ENCODE measurements at regions not wholly inside any gene's neighbourhood (a gene's known extent, or its start where the extent isn't known, plus 50 kb on each side); places are given as distances from the start of the nearest gene placed in this dataset.

DNA sequence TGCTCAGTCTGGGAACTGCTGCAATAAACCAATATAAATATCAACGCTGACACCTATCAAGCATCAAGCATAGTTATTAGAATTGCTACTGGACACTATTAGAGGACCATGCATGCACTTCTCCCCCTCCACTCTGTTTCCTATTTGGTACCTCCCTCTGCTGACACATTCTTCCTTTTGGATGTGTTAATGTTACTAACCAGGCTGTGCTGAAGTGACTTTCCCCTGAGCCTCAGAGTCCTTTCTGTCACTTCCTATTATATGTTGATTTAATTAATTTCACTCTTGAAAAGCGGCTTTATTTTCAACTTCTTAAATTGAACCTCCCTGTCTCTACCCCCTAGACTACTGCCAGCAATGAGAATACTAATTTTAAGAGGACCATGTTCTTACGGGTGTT, 379.1 kb downstream of the MCTP2 start:
- Histone ChIP-seq H3K14ac (ENCODE audit: low read length) (no peak overlapping the region), H3K27ac (ENCODE audit: low read depth, low read length) (no peak overlapping the region), H3K4me3 (ENCODE audit: low read depth, low read length) (no peak overlapping the region), H3K18ac (ENCODE audit: low read length) (no peak overlapping the region), H2AK5ac (ENCODE audit: low read length) (no peak overlapping the region), H4K91ac (ENCODE audit: low read depth, low read length) (no peak overlapping the region), H3K36me3 (ENCODE audit: control insufficient read depth in 1 of 2, insufficient read depth in 2 of 2, low read length in 2 of 2) (no peaks in the 10 kb centered on the region), H3K4me2 (ENCODE audit: low read length) (no peak overlapping the region), H2AFZ (ENCODE audit: insufficient read depth, low read length, poor library complexity) (no peak overlapping the region), H4K12ac (ENCODE audit: low read depth, low read length) (no peak overlapping the region), H3K9ac (ENCODE audit: low read length) (no peak overlapping the region), H2BK120ac (ENCODE audit: insufficient read depth, low read length, poor library complexity) (no peak overlapping the region), H3K9me3 (ENCODE audit: insufficient read depth, low read depth, low read length) (no peaks in the 10 kb centered on the region), H3K79me1 (ENCODE audit: low read length) (no peaks in the 10 kb centered on the region), H4K8ac (ENCODE audit: low read depth, low read length) (no peak overlapping the region), H2BK5ac (ENCODE audit: low read depth, low read length, poor library complexity) (no peak overlapping the region), H2BK12ac (ENCODE audit: low read length) (no peak overlapping the region), H3K4ac (ENCODE audit: low read depth, low read length) (no peak overlapping the region), H3K27me3 (ENCODE audit: insufficient read depth, low read length) (no peaks in the 10 kb centered on the region), H3K23ac (ENCODE audit: low read length) (no peak overlapping the region), H3K4me1 (ENCODE audit: control insufficient read depth in 1 of 2, insufficient read depth in 2 of 2, low read length in 2 of 2) (no peaks in the 10 kb centered on the region), H3K79me2 (ENCODE audit: control insufficient read depth, insufficient read depth, low read length, poor library complexity) (no peaks in the 10 kb centered on the region)
- DNase-seq: no peak
- WGBS (ENCODE audit: extremely low coverage, insufficient coverage, insufficient read length): no CpG with 5 or more reads among the region's 3 CpGs

- H3K4ac ChIP-seq (ENCODE audit: low read depth, low read length): no peak overlapping the region
- no CpG with 5 or more reads among the region's 2 CpGs for WGBS (ENCODE audit: extremely low coverage, insufficient coverage, insufficient read length)
- H3K9me3 ChIP-seq (ENCODE audit: insufficient read depth, low read depth, low read length): no peaks in the 10 kb centered on the region
- no peak overlapping the region for H3K23ac ChIP-seq (ENCODE audit: low read length)
- H3K27ac ChIP-seq (ENCODE audit: low read depth, low read length): no peak overlapping the region
- no peak overlapping the region for H2BK5ac ChIP-seq (ENCODE audit: low read depth, low read length, poor library complexity)
- H4K12ac ChIP-seq (ENCODE audit: low read depth, low read length): no peak overlapping the region
- H3K4me3 ChIP-seq (ENCODE audit: low read depth, low read length): no peak overlapping the region
- H3K9ac ChIP-seq (ENCODE audit: low read length): no peak overlapping the region
- H3K4me1 ChIP-seq (ENCODE audit: control insufficient read depth in 1 of 2, insufficient read depth in 2 of 2, low read length in 2 of 2): no peaks in the 10 kb centered on the region
- DNase-seq: no peak
- H2BK12ac ChIP-seq (ENCODE audit: low read length): no peak overlapping the region
- H3K4me2 ChIP-seq (ENCODE audit: low read length): no peak overlapping the region
- H3K18ac ChIP-seq (ENCODE audit: low read length): no peak overlapping the region
- no peak overlapping the region for H4K8ac ChIP-seq (ENCODE audit: low read depth, low read length)
- H3K36me3 ChIP-seq (ENCODE audit: control insufficient read depth in 1 of 2, insufficient read depth in 2 of 2, low read length in 2 of 2): no peaks in the 10 kb centered on the region
- no peaks in the 10 kb centered on the region for H3K79me1 ChIP-seq (ENCODE audit: low read length)
- no peaks in the 10 kb centered on the region for H3K27me3 ChIP-seq (ENCODE audit: insufficient read depth, low read length)
- no peak overlapping the region for H2BK120ac ChIP-seq (ENCODE audit: insufficient read depth, low read length, poor library complexity)
- H3K14ac ChIP-seq (ENCODE audit: low read length): no peak overlapping the region
- H4K91ac ChIP-seq (ENCODE audit: low read depth, low read length): no peak overlapping the region
- H2AK5ac ChIP-seq (ENCODE audit: low read length): no peak overlapping the region
- no peak overlapping the region for H2AFZ ChIP-seq (ENCODE audit: insufficient read depth, low read length, poor library complexity)
- no peaks in the 10 kb centered on the region for H3K79me2 ChIP-seq (ENCODE audit: control insufficient read depth, insufficient read depth, low read length, poor library complexity)
Observed at GRCh38 chr15:94611656-94612055, 380.3 kb downstream of the MCTP2 start.

DNA sequence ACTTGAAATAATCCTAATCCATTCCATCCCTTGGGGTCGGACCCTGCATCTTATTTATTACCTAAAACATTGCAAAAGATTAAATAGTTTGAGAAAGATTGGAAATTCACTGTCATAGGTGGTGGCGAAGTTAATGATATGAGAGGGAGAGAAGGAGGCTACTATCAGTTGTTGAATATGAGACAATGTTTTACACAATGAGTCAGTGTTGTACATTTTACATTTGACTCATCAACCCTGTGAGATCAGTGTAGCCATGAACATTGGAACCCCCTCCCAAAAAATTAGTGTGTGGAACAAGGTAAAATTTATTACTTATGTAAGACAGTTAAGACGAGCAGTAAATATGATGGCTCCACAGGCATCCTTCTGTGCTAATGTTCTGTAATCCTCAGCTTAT, 384.3 kb downstream of the MCTP2 start:
- Histone ChIP-seq H3K27me3 (ENCODE audit: insufficient read depth, low read length) (no peaks in the 10 kb centered on the region), H2BK120ac (ENCODE audit: insufficient read depth, low read length, poor library complexity) (no peak overlapping the region), H2BK5ac (ENCODE audit: low read depth, low read length, poor library complexity) (no peak overlapping the region), H3K79me1 (ENCODE audit: low read length) (no peaks in the 10 kb centered on the region), H3K4me1 (ENCODE audit: control insufficient read depth in 1 of 2, insufficient read depth in 2 of 2, low read length in 2 of 2) (no peaks in the 10 kb centered on the region), H3K9ac (ENCODE audit: low read length) (no peak overlapping the region), H4K91ac (ENCODE audit: low read depth, low read length) (no peak overlapping the region), H3K23ac (ENCODE audit: low read length) (no peak overlapping the region), H2AFZ (ENCODE audit: insufficient read depth, low read length, poor library complexity) (no peak overlapping the region), H3K36me3 (ENCODE audit: control insufficient read depth in 1 of 2, insufficient read depth in 2 of 2, low read length in 2 of 2) (no peaks in the 10 kb centered on the region), H3K4me3 (ENCODE audit: low read depth, low read length) (no peak overlapping the region), H2AK5ac (ENCODE audit: low read length) (no peak overlapping the region), H3K27ac (ENCODE audit: low read depth, low read length) (no peak overlapping the region), H3K9me3 (ENCODE audit: insufficient read depth, low read depth, low read length) (no peaks in the 10 kb centered on the region), H3K4me2 (ENCODE audit: low read length) (no peak overlapping the region), H4K8ac (ENCODE audit: low read depth, low read length) (no peak overlapping the region), H3K18ac (ENCODE audit: low read length) (no peak overlapping the region), H2BK12ac (ENCODE audit: low read length) (no peak overlapping the region), H3K79me2 (ENCODE audit: control insufficient read depth, insufficient read depth, low read length, poor library complexity) (no peaks in the 10 kb centered on the region), H3K4ac (ENCODE audit: low read depth, low read length) (no peak overlapping the region), H3K14ac (ENCODE audit: low read length) (no peak overlapping the region), H4K12ac (ENCODE audit: low read depth, low read length) (no peak overlapping the region)
- no peak for DNase-seq
- WGBS (ENCODE audit: extremely low coverage, insufficient coverage, insufficient read length): no CpG with 5 or more reads among the region's 3 CpGs

GRCh38 chr15:94620632-94621031, 389.3 kb downstream of the MCTP2 start:
- H3K23ac ChIP-seq (ENCODE audit: low read length): no peak overlapping the region
- H3K79me2 ChIP-seq (ENCODE audit: control insufficient read depth, insufficient read depth, low read length, poor library complexity): no peaks in the 10 kb centered on the region
- no peak for DNase-seq

More at GRCh38 chr15:94620632-94621031, 389.3 kb downstream of the MCTP2 start:
- Histone ChIP-seq H3K4me3 (ENCODE audit: low read depth, low read length) (no peak overlapping the region), H3K4ac (ENCODE audit: low read depth, low read length) (no peak overlapping the region), H2AFZ (ENCODE audit: insufficient read depth, low read length, poor library complexity) (no peak overlapping the region), H2AK5ac (ENCODE audit: low read length) (no peak overlapping the region), H3K4me2 (ENCODE audit: low read length) (no peak overlapping the region), H3K36me3 (ENCODE audit: control insufficient read depth in 1 of 2, insufficient read depth in 2 of 2, low read length in 2 of 2) (no peaks in the 10 kb centered on the region), H3K79me1 (ENCODE audit: low read length) (no peaks in the 10 kb centered on the region), H3K9ac (ENCODE audit: low read length) (no peak overlapping the region), H3K18ac (ENCODE audit: low read length) (no peak overlapping the region), H4K8ac (ENCODE audit: low read depth, low read length) (no peak overlapping the region), H4K91ac (ENCODE audit: low read depth, low read length) (no peak overlapping the region), H3K14ac (ENCODE audit: low read length) (no peak overlapping the region), H3K27me3 (ENCODE audit: insufficient read depth, low read length) (no peaks in the 10 kb centered on the region), H2BK12ac (ENCODE audit: low read length) (no peak overlapping the region), H3K4me1 (ENCODE audit: control insufficient read depth in 1 of 2, insufficient read depth in 2 of 2, low read length in 2 of 2) (no peaks in the 10 kb centered on the region), H3K27ac (ENCODE audit: low read depth, low read length) (no peak overlapping the region), H2BK5ac (ENCODE audit: low read depth, low read length, poor library complexity) (no peak overlapping the region), H4K12ac (ENCODE audit: low read depth, low read length) (no peak overlapping the region), H2BK120ac (ENCODE audit: insufficient read depth, low read length, poor library complexity) (no peak overlapping the region), H3K9me3 (ENCODE audit: insufficient read depth, low read depth, low read length) (no peaks in the 10 kb centered on the region)
- WGBS (ENCODE audit: extremely low coverage, insufficient coverage, insufficient read length): no CpG with 5 or more reads among the region's 5 CpGs

Measured in trophoblast cell (in vitro differentiated cells and primary cell).